Neuronal stem cell (in vitro differentiated cells): ENCODE measurements at regions not wholly inside any gene's neighbourhood (a gene's known extent, or its start where the extent isn't known, plus 50 kb on each side); places are given as distances from the start of the nearest gene placed in this dataset.
"Not testable (repeated sequence)": the region's sequence is repeated elsewhere in the genome, so short reads cannot be mapped to it uniquely, and the experiment has no call there.

ENCODE experiments used
- DNase-seq: peaks from one replicate; pipeline ENCODE4 v3.0.0-alpha.2; 2013; ENCODE audit warnings: low spot score
- H2AFZ ChIP-seq: one replicate; pipeline ENCODE4 v1.6.1; 2013; ENCODE audit warnings: mild to moderate bottlenecking, low read length, inconsistent platforms
- H2AK5ac ChIP-seq: 2 replicates; pipeline ENCODE4 v1.6.1; 2013; ENCODE audit warnings: low read depth, mild to moderate bottlenecking, inconsistent platforms, low read length, moderate library complexity, mixed read lengths
- H2BK120ac ChIP-seq: 2 replicates; pipeline ENCODE4 v1.6.1; 2013; ENCODE audit warnings: low read depth, mild to moderate bottlenecking, inconsistent platforms, low read length, moderate library complexity, mixed read lengths
- H2BK12ac ChIP-seq: one replicate; pipeline ENCODE4 v1.6.1; 2013; ENCODE audit warnings: low read length, inconsistent platforms
- H2BK15ac ChIP-seq: 2 replicates; pipeline ENCODE4 v1.6.1; 2013; ENCODE audit warnings: mild to moderate bottlenecking, low read length, inconsistent platforms, mixed read lengths
- H2BK5ac ChIP-seq: one replicate; pipeline ENCODE4 v1.6.1; 2013; ENCODE audit warnings: inconsistent platforms, mild to moderate bottlenecking, low read length, moderate library complexity
- H3K14ac ChIP-seq: one replicate; pipeline ENCODE4 v1.6.1; 2013; ENCODE audit warnings: low read length, inconsistent platforms
- H3K18ac ChIP-seq: 2 replicates; pipeline ENCODE4 v1.6.1; 2013; ENCODE audit warnings: low read length, inconsistent platforms
- H3K23ac ChIP-seq: 2 replicates; pipeline ENCODE4 v1.6.1; 2013; ENCODE audit warnings: low read depth, mild to moderate bottlenecking, mixed read lengths, low read length, inconsistent platforms; ENCODE audit not compliant: poor library complexity
- H3K27ac ChIP-seq: replicated peaks from 3 replicates; pipeline ENCODE4 v1.5.1; 2013; ENCODE audit warnings: low read length, inconsistent platforms
- H3K27me3 ChIP-seq, 3 experiments: 2 replicates each; pipeline ENCODE4 v1.6.1; 2013; ENCODE audit warnings: low read length in 3 of 3, mild to moderate bottlenecking in 2 of 3, inconsistent platforms in 1 of 3, low read depth in 1 of 3, mixed read lengths in 1 of 3, moderate library complexity in 1 of 3; ENCODE audit not compliant: control insufficient read depth in 3 of 3, insufficient read depth in 3 of 3
- H3K36me3 ChIP-seq, 2 donors: replicated peaks in 1 of 2; 2 replicates each; pipeline ENCODE4 v1.6.1; 2013; ENCODE audit warnings: low read length in 2 of 2; ENCODE audit not compliant: control insufficient read depth in 2 of 2, insufficient read depth in 2 of 2
- H3K4ac ChIP-seq: 2 replicates; pipeline ENCODE4 v1.6.1; 2013; ENCODE audit warnings: inconsistent platforms, mild to moderate bottlenecking, low read length, moderate library complexity
- H3K4me1 ChIP-seq, 2 donors: 1 replicate in 1 of 2; 2 replicates in 1 of 2; pipeline ENCODE4 v1.6.1; 2013; ENCODE audit warnings: low read length in 2 of 2, low read depth in 1 of 2; ENCODE audit not compliant: control insufficient read depth in 2 of 2, insufficient read depth in 1 of 2
- H3K4me2 ChIP-seq: one replicate; pipeline ENCODE4 v1.6.1; 2013; ENCODE audit warnings: mild to moderate bottlenecking, low read length, inconsistent platforms; ENCODE audit not compliant: insufficient read depth, poor library complexity, severe bottlenecking
- H3K4me3 ChIP-seq, 2 donors: 2 replicates each; pipeline ENCODE4 v1.5.1; 2013; ENCODE audit warnings: low read length in 2 of 2, mild to moderate bottlenecking in 2 of 2, inconsistent platforms in 1 of 2, moderate library complexity in 1 of 2
- H3K79me1 ChIP-seq: one replicate; pipeline ENCODE4 v1.6.1; 2013; ENCODE audit warnings: low read depth, mild to moderate bottlenecking, inconsistent platforms, low read length, moderate library complexity
- H3K9ac ChIP-seq: one replicate; pipeline ENCODE4 v1.6.1; 2013; ENCODE audit warnings: mild to moderate bottlenecking, low read depth, low read length, inconsistent platforms; ENCODE audit not compliant: poor library complexity
- H3K9me3 ChIP-seq, 2 donors: replicated peaks in 1 of 2; 2 replicates each; pipeline versions ENCODE3 to v1.6.1; 2013; ENCODE audit warnings: low read length in 2 of 2, mild to moderate bottlenecking in 2 of 2, inconsistent platforms in 1 of 2, low read depth in 1 of 2, mixed read lengths in 1 of 2, moderate library complexity in 1 of 2; ENCODE audit not compliant: control insufficient read depth in 2 of 2, insufficient read depth in 1 of 2
- H4K8ac ChIP-seq: one replicate; pipeline ENCODE4 v1.6.1; 2013; ENCODE audit warnings: low read depth, mild to moderate bottlenecking, inconsistent platforms, low read length, moderate library complexity
- H4K91ac ChIP-seq: one replicate; pipeline ENCODE4 v1.6.1; 2013; ENCODE audit warnings: low read length, low read depth, mild to moderate bottlenecking, inconsistent platforms; ENCODE audit not compliant: poor library complexity
- WGBS, 2 donors: extraction: QIAGEN DNeasy Blood & Tissue Kit; methylation state at CpG; one replicate each; pipeline ENCODE4 v1.1.7; 2013; ENCODE audit warnings: missing lambda C conversion rate in 2 of 2, mixed read lengths in 1 of 2; ENCODE audit not compliant: insufficient read length in 2 of 2, insufficient replicate concordance in 1 of 2; ENCODE audit errors: extremely low coverage in 2 of 2; 5-methylcytosine and 5-hydroxymethylcytosine counted together

DNA sequence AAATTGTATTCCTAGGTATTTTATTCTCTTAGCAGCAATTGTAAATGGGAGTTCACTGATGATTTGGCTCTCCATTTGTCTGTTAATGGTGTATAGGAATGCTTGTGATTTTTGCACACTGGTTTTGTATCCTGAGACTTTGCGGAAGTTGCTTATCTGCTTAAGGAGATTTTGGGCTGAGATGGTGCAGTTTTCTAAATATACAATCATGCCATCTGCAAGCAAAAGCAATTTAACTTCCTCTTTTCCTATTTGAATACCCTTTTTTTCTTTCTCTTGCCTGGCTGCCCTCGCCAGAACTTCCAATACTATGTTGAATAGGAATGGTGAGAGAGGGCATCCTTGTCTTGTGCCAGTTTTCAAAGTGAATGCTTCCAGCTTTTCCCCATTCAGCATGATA, 1643.9 kb upstream of the ADGRL3 start:
- not testable (repeated sequence) for H2BK15ac ChIP-seq, H3K4me2 ChIP-seq, DNase-seq, H3K4me1 ChIP-seq, H3K27me3 ChIP-seq, H3K9ac ChIP-seq, H2BK5ac ChIP-seq, H3K4me3 ChIP-seq, H3K4ac ChIP-seq, H2BK120ac ChIP-seq, H3K23ac ChIP-seq, H2AFZ ChIP-seq, H3K36me3 ChIP-seq, H2AK5ac ChIP-seq, H3K14ac ChIP-seq, H3K9me3 ChIP-seq, H4K8ac ChIP-seq, H3K79me1 ChIP-seq, H3K18ac ChIP-seq, H3K27ac ChIP-seq, H4K91ac ChIP-seq, H2BK12ac ChIP-seq
- no CpG with 5 or more reads among the region's 2 CpGs for WGBS, 2 donors

GRCh38 chr4:59560141-59560648, 1639.9 kb upstream of the ADGRL3 start:
- WGBS, 2 donors: no CpG with 5 or more reads among the region's 9 CpGs
- H2BK12ac ChIP-seq, DNase-seq: not testable (repeated sequence)

DNA sequence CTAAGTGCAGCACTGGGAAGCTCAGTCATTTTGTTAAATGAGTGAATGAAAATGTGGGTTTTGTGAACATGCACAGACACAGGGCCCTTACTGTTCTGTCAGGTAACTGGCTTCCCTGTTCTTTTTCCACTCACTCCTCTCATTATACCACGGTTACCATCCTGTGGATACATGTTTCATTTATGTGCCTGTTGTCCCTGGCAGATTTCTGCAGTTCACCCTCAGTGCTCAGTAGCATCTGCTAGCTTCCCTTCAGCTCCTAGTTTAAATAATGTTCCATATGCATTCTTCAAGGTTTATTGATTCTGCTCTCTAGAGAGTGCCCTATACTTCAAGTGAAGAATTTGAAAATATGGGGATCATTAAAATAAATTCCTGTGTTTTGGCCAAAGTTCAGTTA, 1634.3 kb upstream of the ADGRL3 start:
- no peak overlapping the region for H3K9ac ChIP-seq
- H3K23ac ChIP-seq: no peak overlapping the region
- no peaks in the 10 kb centered on the region for H3K9me3 ChIP-seq
- no peak overlapping the region for H3K4me2 ChIP-seq
- H2AFZ ChIP-seq: no peak overlapping the region
- H2AK5ac ChIP-seq: no peak overlapping the region
- no peaks in the 10 kb centered on the region for H3K4me1 ChIP-seq
- H3K4me3 ChIP-seq: no peak overlapping the region
- no peak overlapping the region for H2BK12ac ChIP-seq
- no peak overlapping the region for H2BK120ac ChIP-seq
- WGBS, 2 donors: no CpG with 5 or more reads among the region's 1 CpG
- no peak overlapping the region for H3K14ac ChIP-seq
- H2BK15ac ChIP-seq: no peak overlapping the region
- no peak overlapping the region for H3K18ac ChIP-seq
- no peaks in the 10 kb centered on the region for H3K27me3 ChIP-seq
- H3K79me1 ChIP-seq: no peaks in the 10 kb centered on the region
- no peaks in the 10 kb centered on the region for H3K36me3 ChIP-seq
- no peak overlapping the region for H4K91ac ChIP-seq
- H3K4ac ChIP-seq: no peak overlapping the region
- no peak overlapping the region for H3K27ac ChIP-seq
- no peak overlapping the region for H4K8ac ChIP-seq
- H2BK5ac ChIP-seq: no peak overlapping the region
- DNase-seq: no peak

More at GRCh38 chr4:59560141-59560648, 1639.9 kb upstream of the ADGRL3 start:
- not testable (repeated sequence) for H3K4ac ChIP-seq, H3K4me3 ChIP-seq, H2BK5ac ChIP-seq, H3K27ac ChIP-seq, H3K79me1 ChIP-seq, H3K27me3 ChIP-seq, H2BK120ac ChIP-seq, H3K9ac ChIP-seq, H3K4me1 ChIP-seq, H4K91ac ChIP-seq, H3K23ac ChIP-seq, H3K9me3 ChIP-seq, H2BK15ac ChIP-seq, H4K8ac ChIP-seq, H3K36me3 ChIP-seq, H3K4me2 ChIP-seq, H2AK5ac ChIP-seq
- Histone ChIP-seq H3K14ac (peak overlapping the region; percentile 21), H2AFZ (peak overlapping the region; percentile 75), H3K18ac (peak overlapping the region; percentile 71)

DNA sequence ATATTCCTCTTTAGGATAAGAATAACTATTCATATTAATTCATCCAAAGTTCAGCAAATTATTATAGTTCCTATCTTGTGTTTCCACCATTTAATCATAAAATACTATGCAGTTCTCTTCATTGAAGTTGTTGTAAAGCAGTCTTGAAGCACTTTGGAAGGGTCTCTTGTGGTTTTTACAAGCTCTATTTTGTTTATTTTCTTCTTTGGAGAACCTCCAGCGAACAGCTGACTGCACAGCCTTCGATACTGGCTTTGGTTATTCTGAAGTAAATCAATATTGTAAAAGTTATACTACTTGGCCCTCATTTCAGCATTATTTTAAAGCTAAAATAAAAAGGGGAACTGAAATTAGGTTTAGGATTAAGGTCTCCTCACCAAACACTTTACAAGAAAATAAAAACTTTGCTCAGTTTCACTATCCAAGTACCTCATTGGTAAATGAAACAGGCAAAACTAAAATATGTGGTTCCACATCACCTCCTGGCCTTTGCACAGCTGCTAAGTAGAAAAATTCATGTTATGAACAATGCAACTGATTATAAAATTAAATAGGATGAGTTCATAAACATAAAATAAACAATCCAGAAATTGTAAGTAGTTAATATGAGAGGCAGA, 1629.2 kb upstream of the ADGRL3 start:
- Histone ChIP-seq H3K4me1 (no peaks in the 10 kb centered on the region), H3K36me3 (no peaks in the 10 kb centered on the region), H3K4ac (no peak overlapping the region), H4K91ac (no peak overlapping the region), H2BK120ac (no peak overlapping the region), H4K8ac (no peak overlapping the region), H3K4me2 (no peak overlapping the region), H3K23ac (no peak overlapping the region), H3K9ac (no peak overlapping the region), H2BK15ac (no peak overlapping the region), H3K27ac (no peak overlapping the region), H3K27me3 (no peaks in the 10 kb centered on the region), H2AK5ac (no peak overlapping the region), H3K4me3 (no peak overlapping the region), H2AFZ (no peak overlapping the region), H3K79me1 (no peaks in the 10 kb centered on the region), H3K9me3 (no peaks in the 10 kb centered on the region), H3K18ac (no peak overlapping the region), H2BK12ac (no peak overlapping the region), H2BK5ac (no peak overlapping the region), H3K14ac (no peak overlapping the region)
- WGBS, 2 donors: no CpG with 5 or more reads among the region's 2 CpGs
- DNase-seq: no peak
